ENCODE measurements at regions not wholly inside any gene's neighbourhood (a gene's known extent, or its start where the extent isn't known, plus 50 kb on each side); places are given as distances from the start of the nearest gene placed in this dataset.

DNA sequence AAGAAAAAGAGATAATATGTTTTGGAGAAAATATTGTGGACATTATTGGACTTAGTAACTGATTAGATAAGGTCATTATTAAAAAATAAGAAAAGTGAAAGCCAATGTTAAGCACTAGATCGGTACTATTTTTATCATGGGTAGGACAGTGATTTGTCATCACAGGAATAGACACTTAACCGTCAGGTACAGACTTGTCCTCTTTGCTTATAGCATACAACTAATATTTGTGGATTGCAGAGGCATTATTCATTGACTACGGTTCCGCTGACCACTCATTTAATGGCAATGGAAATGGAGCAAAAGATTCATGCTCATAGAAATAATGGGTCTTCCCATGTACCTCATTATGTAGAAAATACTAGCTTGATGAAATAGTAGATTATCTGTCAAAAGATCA, 596.3 kb upstream of the CA10 start:
- TF ChIP-seq ZNF274 (IDR thresholded peaks at IDR 0.05; ENCODE audit: low read length), result no peak
- no peak for TF ChIP-seq ZNF274 (tag by site-specific recombination; IDR thresholded peaks at IDR 0.05; ENCODE audit: borderline replicate concordance)
- TF ChIP-seq KLF10 (tag by site-specific recombination; IDR thresholded peaks at IDR 0.05), result no peak
- TF ChIP-seq, protein P1, sequence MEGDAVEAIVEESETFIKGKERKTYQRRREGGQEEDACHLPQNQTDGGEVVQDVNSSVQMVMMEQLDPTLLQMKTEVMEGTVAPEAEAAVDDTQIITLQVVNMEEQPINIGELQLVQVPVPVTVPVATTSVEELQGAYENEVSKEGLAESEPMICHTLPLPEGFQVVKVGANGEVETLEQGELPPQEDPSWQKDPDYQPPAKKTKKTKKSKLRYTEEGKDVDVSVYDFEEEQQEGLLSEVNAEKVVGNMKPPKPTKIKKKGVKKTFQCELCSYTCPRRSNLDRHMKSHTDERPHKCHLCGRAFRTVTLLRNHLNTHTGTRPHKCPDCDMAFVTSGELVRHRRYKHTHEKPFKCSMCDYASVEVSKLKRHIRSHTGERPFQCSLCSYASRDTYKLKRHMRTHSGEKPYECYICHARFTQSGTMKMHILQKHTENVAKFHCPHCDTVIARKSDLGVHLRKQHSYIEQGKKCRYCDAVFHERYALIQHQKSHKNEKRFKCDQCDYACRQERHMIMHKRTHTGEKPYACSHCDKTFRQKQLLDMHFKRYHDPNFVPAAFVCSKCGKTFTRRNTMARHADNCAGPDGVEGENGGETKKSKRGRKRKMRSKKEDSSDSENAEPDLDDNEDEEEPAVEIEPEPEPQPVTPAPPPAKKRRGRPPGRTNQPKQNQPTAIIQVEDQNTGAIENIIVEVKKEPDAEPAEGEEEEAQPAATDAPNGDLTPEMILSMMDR (tag by site-specific recombination; IDR thresholded peaks at IDR 0.05), result no peak
- TF ChIP-seq, protein P2, sequence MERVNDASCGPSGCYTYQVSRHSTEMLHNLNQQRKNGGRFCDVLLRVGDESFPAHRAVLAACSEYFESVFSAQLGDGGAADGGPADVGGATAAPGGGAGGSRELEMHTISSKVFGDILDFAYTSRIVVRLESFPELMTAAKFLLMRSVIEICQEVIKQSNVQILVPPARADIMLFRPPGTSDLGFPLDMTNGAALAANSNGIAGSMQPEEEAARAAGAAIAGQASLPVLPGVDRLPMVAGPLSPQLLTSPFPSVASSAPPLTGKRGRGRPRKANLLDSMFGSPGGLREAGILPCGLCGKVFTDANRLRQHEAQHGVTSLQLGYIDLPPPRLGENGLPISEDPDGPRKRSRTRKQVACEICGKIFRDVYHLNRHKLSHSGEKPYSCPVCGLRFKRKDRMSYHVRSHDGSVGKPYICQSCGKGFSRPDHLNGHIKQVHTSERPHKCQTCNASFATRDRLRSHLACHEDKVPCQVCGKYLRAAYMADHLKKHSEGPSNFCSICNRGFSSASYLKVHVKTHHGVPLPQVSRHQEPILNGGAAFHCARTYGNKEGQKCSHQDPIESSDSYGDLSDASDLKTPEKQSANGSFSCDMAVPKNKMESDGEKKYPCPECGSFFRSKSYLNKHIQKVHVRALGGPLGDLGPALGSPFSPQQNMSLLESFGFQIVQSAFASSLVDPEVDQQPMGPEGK (tag by site-specific recombination; IDR thresholded peaks at IDR 0.05), result no peak
- TF ChIP-seq TRIM28 (IDR thresholded peaks at IDR 0.05; ENCODE audit: borderline replicate concordance, low read length), result no peak
- TF ChIP-seq ZBTB7A (tag by site-specific recombination; IDR thresholded peaks at IDR 0.05; ENCODE audit: low read depth), result no peak
- TF ChIP-seq ZNF623 (tag by site-specific recombination; IDR thresholded peaks at IDR 0.05), result no peak
- TF ChIP-seq ZNF48 (tag by site-specific recombination; IDR thresholded peaks at IDR 0.05), result no peak
- TF ChIP-seq ZNF121 (tag by site-specific recombination; IDR thresholded peaks at IDR 0.05), result no peak
- no peak for TF ChIP-seq ZNF394 (tag by site-specific recombination; IDR thresholded peaks at IDR 0.05; ENCODE audit: borderline replicate concordance)
- TF ChIP-seq ZNF510 (tag by site-specific recombination; IDR thresholded peaks at IDR 0.05; ENCODE audit: insufficient replicate concordance), result no peak
